OCI-LY7 (cell line): ENCODE measurements at regions not wholly inside any gene's neighbourhood (a gene's known extent, or its start where the extent isn't known, plus 50 kb on each side); places are given as distances from the start of the nearest gene placed in this dataset.

Experiments used
- BruUV-seq: library from RNA; stranded (reverse); fragments of 400-500 nt; replicated peaks from 2 replicates; lab custom pipeline; 2021; lab: Mats Ljungman, UMichigan
- CTCF ChIA-PET: fragments of 300-600 bp; sonication (Branson Sonifier 250); formaldehyde crosslinking; loops from one replicate; lab custom pipeline; 2022; ENCODE audit warnings: antibody characterized with exemption; ENCODE audit not compliant: unreplicated experiment; lab: Charles Lee
- POLR2A ChIA-PET: fragments of 300-600 bp; sonication (Branson Sonifier 250); formaldehyde crosslinking; loops from one replicate; lab custom pipeline; 2022; ENCODE audit warnings: antibody characterized with exemption; lab: Charles Lee
- DNase-seq: peaks from one replicate; pipeline ENCODE4 v3.0.0-alpha.2; 2015; ENCODE audit warnings: low spot score
- H2AFZ ChIP-seq: fragments of 200-600 bp; sonication (generic), shearing (Covaris generic); 2 replicates; pipeline ENCODE4 v1.6.1; 2014; ENCODE audit warnings: mild to moderate bottlenecking, antibody characterized with exemption, low read length, moderate library complexity
- H3K27ac ChIP-seq: fragments of 200-600 bp; sonication (generic); 2 replicates; pipeline ENCODE4 v1.5.1; 2014; ENCODE audit warnings: mixed run types, low read depth, mild to moderate bottlenecking, moderate library complexity, low read length, inconsistent platforms; ENCODE audit not compliant: poor library complexity, severe bottlenecking
- H3K36me3 ChIP-seq: fragments of 200-600 bp; sonication (generic); 2 replicates; pipeline ENCODE4 v1.6.1; 2014; ENCODE audit warnings: mild to moderate bottlenecking, antibody characterized with exemption, low read length, moderate library complexity, mixed read lengths; ENCODE audit not compliant: insufficient read depth
- H3K4me1 ChIP-seq: fragments of 200-600 bp; sonication (generic); 2 replicates; pipeline ENCODE4 v1.5.1; 2014; ENCODE audit warnings: mild to moderate bottlenecking, low read length; ENCODE audit not compliant: insufficient read depth, poor library complexity, severe bottlenecking
- H3K4me2 ChIP-seq: fragments of 200-600 bp; sonication (generic); 2 replicates; pipeline ENCODE4 v1.6.1; 2014; ENCODE audit warnings: mild to moderate bottlenecking, low read length
- H3K4me3 ChIP-seq: fragments of 200-600 bp; sonication (generic); 2 replicates; pipeline ENCODE4 v1.5.1; 2014; ENCODE audit warnings: mild to moderate bottlenecking, low read depth, low read length; ENCODE audit not compliant: poor library complexity, severe bottlenecking
- H3K79me2 ChIP-seq: fragments of 200-600 bp; sonication (generic); 2 replicates; pipeline ENCODE4 v1.6.1; 2016; ENCODE audit warnings: low read depth, mild to moderate bottlenecking, low read length, moderate library complexity, mixed read lengths; ENCODE audit not compliant: insufficient read depth
- H3K9me2 ChIP-seq: fragments of 200-600 bp; sonication (generic); 2 replicates; pipeline ENCODE4 v1.6.1; 2016; ENCODE audit warnings: mild to moderate bottlenecking, low read length, mixed read lengths; ENCODE audit not compliant: insufficient read depth
- H3K9me3 ChIP-seq: fragments of 200-600 bp; sonication (generic); 2 replicates; pipeline ENCODE4 v1.6.1; 2014; ENCODE audit warnings: mild to moderate bottlenecking, mixed run types, low read length, mixed read lengths
- H4K20me1 ChIP-seq: fragments of 200-600 bp; sonication (generic); 2 replicates; pipeline ENCODE4 v1.6.1; 2014; ENCODE audit warnings: mild to moderate bottlenecking, antibody characterized with exemption, low read length, moderate library complexity, mixed read lengths; ENCODE audit not compliant: insufficient read depth
- EZH2phosphoT487 ChIP-seq: fragments of 200-600 bp; sonication (generic); IDR thresholded peaks from 2 replicates; pipeline ENCODE4 v1.6.1; 2018; ENCODE audit warnings: low read depth, borderline replicate concordance, mild to moderate bottlenecking, mixed run types, antibody characterized with exemption, low read length, moderate library complexity, mixed read lengths
- intact Hi-C: fragments of 100-400 bp; cut with micrococcal nuclease; formaldehyde crosslinking; loops from one replicate; pipeline ENCODE4 v1.10.0; 2022; ENCODE audit not compliant: unreplicated experiment
- TF ChIP-seq, protein P1 (sequence below): fragments of 200-600 bp; sonication (generic); conservative IDR thresholded peaks from 2 replicates; pipeline ENCODE4 v1.5.1; 2014; ENCODE audit warnings: mild to moderate bottlenecking, antibody characterized with exemption, low read length, moderate library complexity, mixed read lengths

DNA sequence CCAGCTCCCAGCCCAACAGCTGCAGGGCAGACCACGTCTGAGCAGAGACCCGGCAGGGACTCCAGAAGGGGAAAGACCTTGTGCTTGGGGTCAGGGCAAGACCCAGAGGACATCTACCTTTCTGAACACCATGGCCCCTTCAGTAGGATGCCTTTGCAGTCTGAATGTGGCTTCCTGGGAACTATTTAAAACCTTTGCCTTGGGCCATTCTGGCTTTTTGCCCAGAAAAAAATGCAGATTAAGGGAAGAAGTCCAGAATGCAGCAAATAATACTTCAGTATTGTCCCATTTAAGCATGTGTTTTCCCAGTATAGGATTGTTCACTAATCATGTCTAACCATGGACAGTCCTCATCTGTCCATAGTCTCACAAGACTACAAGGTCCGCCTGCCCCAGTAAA lies 67.5 kb upstream of the ERCC6L2 start:
- ChIA-PET CTCF (no interaction called here), POLR2A (interaction anchor here (0.7 kb wide), 1 partner anchor 23 kb away, joined by 3 read pairs; no protein-coding TSS in a partner anchor)
- H3K27ac ChIP-seq = no peak overlapping the region
- intact Hi-C loops = no loop called here
- no peak for TF ChIP-seq EZH2phosphoT487
- TF ChIP-seq, protein P1, sequence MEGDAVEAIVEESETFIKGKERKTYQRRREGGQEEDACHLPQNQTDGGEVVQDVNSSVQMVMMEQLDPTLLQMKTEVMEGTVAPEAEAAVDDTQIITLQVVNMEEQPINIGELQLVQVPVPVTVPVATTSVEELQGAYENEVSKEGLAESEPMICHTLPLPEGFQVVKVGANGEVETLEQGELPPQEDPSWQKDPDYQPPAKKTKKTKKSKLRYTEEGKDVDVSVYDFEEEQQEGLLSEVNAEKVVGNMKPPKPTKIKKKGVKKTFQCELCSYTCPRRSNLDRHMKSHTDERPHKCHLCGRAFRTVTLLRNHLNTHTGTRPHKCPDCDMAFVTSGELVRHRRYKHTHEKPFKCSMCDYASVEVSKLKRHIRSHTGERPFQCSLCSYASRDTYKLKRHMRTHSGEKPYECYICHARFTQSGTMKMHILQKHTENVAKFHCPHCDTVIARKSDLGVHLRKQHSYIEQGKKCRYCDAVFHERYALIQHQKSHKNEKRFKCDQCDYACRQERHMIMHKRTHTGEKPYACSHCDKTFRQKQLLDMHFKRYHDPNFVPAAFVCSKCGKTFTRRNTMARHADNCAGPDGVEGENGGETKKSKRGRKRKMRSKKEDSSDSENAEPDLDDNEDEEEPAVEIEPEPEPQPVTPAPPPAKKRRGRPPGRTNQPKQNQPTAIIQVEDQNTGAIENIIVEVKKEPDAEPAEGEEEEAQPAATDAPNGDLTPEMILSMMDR = no peak
- BruUV-seq = no TSS peak
- H3K9me3 ChIP-seq = peaks cover 5% of the 10 kb centered on the region; the same call in 1 of the 2 replicates
- DNase-seq = no peak
- H4K20me1 ChIP-seq = no peaks in the 10 kb centered on the region
- no peak overlapping the region for H3K4me2 ChIP-seq
- no peaks in the 10 kb centered on the region for H3K79me2 ChIP-seq
- no peak overlapping the region for H2AFZ ChIP-seq
- no peaks in the 10 kb centered on the region for H3K9me2 ChIP-seq
- H3K4me3 ChIP-seq = no peak overlapping the region
- no peaks in the 10 kb centered on the region for H3K4me1 ChIP-seq
- H3K36me3 ChIP-seq = no peaks in the 10 kb centered on the region

DNA sequence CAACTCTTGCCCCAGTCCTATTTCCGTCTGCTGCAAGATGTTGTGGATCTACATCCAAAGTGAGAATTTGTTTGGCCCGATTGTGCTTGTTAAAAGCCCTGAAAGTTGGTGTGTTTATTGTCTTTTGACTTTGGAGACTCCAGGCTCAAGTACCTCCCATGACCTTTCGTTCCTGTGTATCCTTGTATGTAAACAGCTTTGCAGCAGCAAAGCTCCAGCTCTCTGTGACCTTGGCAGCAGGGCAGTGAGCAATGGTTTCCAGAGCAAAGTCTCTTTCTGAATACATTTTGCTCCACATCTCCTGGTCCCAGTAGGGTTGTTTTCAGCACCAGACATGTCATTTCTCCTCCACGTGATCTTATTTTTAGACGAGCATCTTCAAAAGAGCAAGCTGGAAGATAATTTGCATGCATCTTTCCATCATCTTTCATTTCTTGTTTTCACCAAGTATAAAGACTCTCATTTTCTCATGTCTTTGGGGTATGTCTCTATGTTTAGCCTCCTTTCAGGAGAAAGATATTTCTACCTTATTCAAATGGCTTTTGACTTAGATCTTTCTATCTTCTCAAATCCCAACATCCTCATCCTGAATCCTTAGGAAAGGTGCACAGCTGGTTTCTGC lies 68.1 kb upstream of the ERCC6L2 start:
- no peak overlapping the region for H3K4me2 ChIP-seq
- no peak overlapping the region for H3K4me3 ChIP-seq
- no peaks in the 10 kb centered on the region for H3K36me3 ChIP-seq
- BruUV-seq = no TSS peak
- peaks cover 5% of the 10 kb centered on the region; the same call in 1 of the 2 replicates for H3K9me3 ChIP-seq
- ChIA-PET POLR2A (interaction anchor here (0.7 kb wide), 1 partner anchor 23 kb away, joined by 3 read pairs; no protein-coding TSS in a partner anchor), CTCF (no interaction called here)
- TF ChIP-seq EZH2phosphoT487 = no peak
- TF ChIP-seq, protein P1 = no peak
- H4K20me1 ChIP-seq = no peaks in the 10 kb centered on the region
- H3K4me1 ChIP-seq = no peaks in the 10 kb centered on the region
- no peaks in the 10 kb centered on the region for H3K79me2 ChIP-seq
- H3K9me2 ChIP-seq = no peaks in the 10 kb centered on the region
- intact Hi-C loops = no loop called here
- H3K27ac ChIP-seq = no peak overlapping the region
- no peak overlapping the region for H2AFZ ChIP-seq
- no peak for DNase-seq

DNA sequence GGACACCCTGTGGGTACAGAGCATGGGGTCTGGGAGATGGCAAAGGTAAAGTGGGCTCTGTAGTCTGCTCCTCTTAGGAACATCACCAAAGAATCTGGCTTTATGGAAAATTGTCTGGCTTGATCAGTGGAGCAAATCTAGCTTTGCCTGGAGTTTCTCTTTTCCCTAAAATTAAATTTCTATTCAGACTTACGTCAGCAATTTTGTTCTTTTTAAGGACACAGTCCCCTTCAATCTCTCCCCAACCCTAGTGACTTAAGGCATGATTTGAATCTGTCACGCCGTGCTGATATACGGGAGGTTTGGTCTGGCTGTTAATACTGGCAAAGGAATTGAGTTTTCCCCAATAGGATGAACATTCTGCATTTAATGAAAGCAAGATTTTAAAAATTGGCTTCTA lies 72.3 kb upstream of the ERCC6L2 start:
- no peak for DNase-seq
- peaks cover 5% of the 10 kb centered on the region; the same call in 1 of the 2 replicates for H3K9me3 ChIP-seq
- H3K4me3 ChIP-seq = no peak overlapping the region
- TF ChIP-seq EZH2phosphoT487 = no peak
- TF ChIP-seq, protein P1 = no peak
- no peaks in the 10 kb centered on the region for H3K9me2 ChIP-seq
- H3K79me2 ChIP-seq = no peaks in the 10 kb centered on the region
- CTCF ChIA-PET = no interaction called here
- H3K27ac ChIP-seq = no peak overlapping the region
- no TSS peak for BruUV-seq
- no peaks in the 10 kb centered on the region for H4K20me1 ChIP-seq
- no peak overlapping the region for H3K4me2 ChIP-seq
- intact Hi-C loops = no loop called here
- POLR2A ChIA-PET = no interaction called here
- no peaks in the 10 kb centered on the region for H3K36me3 ChIP-seq
- no peak overlapping the region for H2AFZ ChIP-seq
- no peaks in the 10 kb centered on the region for H3K4me1 ChIP-seq
